SK-N-MC (cell line): ENCODE measurements at regions not wholly inside any gene's neighbourhood (a gene's known extent, or its start where the extent isn't known, plus 50 kb on each side); places are given as distances from the start of the nearest gene placed in this dataset.

ENCODE experiments used
- EZH2 ChIP-seq: fragments of 200-600 bp; sonication (generic); IDR thresholded peaks from one replicate; pipeline ENCODE4 v1.6.1; 2017; ENCODE audit warnings: antibody characterized with exemption
- FOXP2 ChIP-seq: optimal IDR thresholded peaks from 2 replicates; pipeline ENCODE3; 2011; ENCODE audit warnings: mild to moderate bottlenecking, moderate library complexity; ENCODE audit not compliant: insufficient read depth; ENCODE audit errors: extremely low read length, control extremely low read depth
- POLR2AphosphoS5 ChIP-seq: IDR thresholded peaks from 2 replicates; pipeline ENCODE4 v1.6.1; 2012; ENCODE audit warnings: mild to moderate bottlenecking, low read depth, low read length, borderline replicate concordance

DNA sequence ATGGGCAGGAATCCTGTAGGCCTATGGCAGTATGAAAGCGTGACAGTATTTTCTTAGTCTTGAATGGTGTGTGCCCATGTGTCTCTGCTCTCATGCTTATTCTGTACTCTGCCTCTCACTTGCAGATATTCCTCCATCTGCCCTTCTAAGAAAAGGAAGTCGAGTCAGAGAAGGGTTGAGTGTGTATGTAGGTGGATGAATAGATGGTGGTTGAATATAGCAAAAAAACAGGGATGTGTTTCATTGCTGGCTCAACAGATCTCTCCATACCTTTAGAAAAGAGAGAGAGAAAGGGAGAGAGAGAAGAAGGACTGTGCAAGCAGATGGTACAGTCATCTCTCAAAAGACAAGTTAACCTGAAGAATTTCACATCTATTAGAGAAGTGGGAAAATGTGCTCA lies 381.5 kb downstream of the FBXW7 start:
- TF ChIP-seq EZH2: no peak
- TF ChIP-seq POLR2AphosphoS5: no peak
- TF ChIP-seq FOXP2: no peak
